Right atrium auricular region (tissue), 2 donors: ENCODE measurements at regions not wholly inside any gene's neighbourhood (a gene's known extent, or its start where the extent isn't known, plus 50 kb on each side); places are given as distances from the start of the nearest gene placed in this dataset.

Experiments used
- DNase-seq: peaks from one replicate; pipeline ENCODE4 v3.0.0-alpha.2; 2019; ENCODE audit warnings: low spot score
- H3K27ac ChIP-seq, 2 donors: fragments of 200-600 bp; sonication (generic); 1 replicate in 1 of 2; 2 replicates in 1 of 2; pipeline ENCODE4 v1.5.1; 2016 to 2019
- H3K27me3 ChIP-seq, 2 donors: fragments of 200-600 bp; sonication (generic); one replicate each; pipeline versions ENCODE4 v1.5.1 to v1.6.0; 2017 to 2019
- H3K36me3 ChIP-seq: fragments of 200-600 bp; sonication (generic); one replicate; pipeline ENCODE4 v1.5.1; 2016
- H3K4me1 ChIP-seq, 2 donors: fragments of 200-600 bp; sonication (generic); one replicate each; pipeline versions ENCODE4 v1.5.1 to v1.6.0; 2017 to 2019
- H3K4me3 ChIP-seq, 2 donors: fragments of 200-600 bp; sonication (generic); 1 replicate in 1 of 2; 2 replicates in 1 of 2; pipeline ENCODE4 v1.5.1; 2017 to 2019; ENCODE audit warnings: mild to moderate bottlenecking in 1 of 2, moderate library complexity in 1 of 2
- H3K9me3 ChIP-seq, 2 donors: fragments of 200-600 bp; sonication (generic); one replicate each; pipeline ENCODE4 v1.5.1; 2019
- CTCF ChIP-seq, 2 donors: fragments of 200-600 bp; sonication (generic); IDR thresholded peaks; one replicate each; pipeline ENCODE4 v1.5.1; 2019; ENCODE audit warnings: antibody characterized with exemption in 2 of 2

- H3K27me3 ChIP-seq: no peaks in the 10 kb centered on the region
- no peak overlapping the region for H3K27ac ChIP-seq
- no peaks in the 10 kb centered on the region for H3K9me3 ChIP-seq
- H3K36me3 ChIP-seq: no peaks in the 10 kb centered on the region
- no peak for TF ChIP-seq CTCF (IDR thresholded peaks at IDR 0.05)
- DNase-seq: peak; percentile 52
- no peak overlapping the region for H3K4me3 ChIP-seq
- H3K4me1 ChIP-seq: no peaks in the 10 kb centered on the region
Measured at GRCh38 chrX:126064901-126065541, 101.1 kb downstream of the DCAF12L2 start.

GRCh38 chrX:126065901-126066660 is 100.0 kb downstream of the DCAF12L2 start:
- no peak for DNase-seq
- no peaks in the 10 kb centered on the region for H3K9me3 ChIP-seq
- H3K36me3 ChIP-seq: no peaks in the 10 kb centered on the region
- H3K4me3 ChIP-seq: no peak overlapping the region
- no peak overlapping the region for H3K27ac ChIP-seq
- H3K4me1 ChIP-seq: no peaks in the 10 kb centered on the region
- no peak for TF ChIP-seq CTCF (IDR thresholded peaks at IDR 0.05)
- no peaks in the 10 kb centered on the region for H3K27me3 ChIP-seq
